HG03565 (cell line): ENCODE measurements at regions not wholly inside any gene's neighbourhood (a gene's known extent, or its start where the extent isn't known, plus 50 kb on each side); places are given as distances from the start of the nearest gene placed in this dataset.

Source experiments
- ATAC-seq: cut with Tn5 transposase; IDR thresholded peaks from one replicate; pipeline ENCODE4 v1.9.1; 2021; ENCODE audit warnings: mild to moderate bottlenecking, moderate library complexity; ENCODE audit not compliant: unreplicated experiment

GRCh38 chr6:140138311-140139010 is 764.0 kb upstream of the CITED2 start:
- ATAC-seq, result no peak

- no peak for ATAC-seq
Measured at GRCh38 chr6:140134224-140134623, 759.8 kb upstream of the CITED2 start.

- no peak for ATAC-seq
Measured at GRCh38 chr6:140130074-140130473, 755.6 kb upstream of the CITED2 start.

- ATAC-seq, result no peak
Measured at GRCh38 chr6:140124498-140124897, 750.0 kb upstream of the CITED2 start.

GRCh38 chr6:140108167-140108566 is 733.7 kb upstream of the CITED2 start:
- ATAC-seq, result no peak

GRCh38 chr6:140107216-140107615 is 732.8 kb upstream of the CITED2 start:
- no peak for ATAC-seq

GRCh38 chr6:140105857-140106256 is 731.4 kb upstream of the CITED2 start:
- ATAC-seq, result no peak

GRCh38 chr6:140105241-140105640 is 730.8 kb upstream of the CITED2 start:
- ATAC-seq, result no peak

- ATAC-seq, result no peak
Measured at GRCh38 chr6:140101818-140102217, 727.4 kb upstream of the CITED2 start.

- no peak for ATAC-seq
Measured at GRCh38 chr6:140101367-140101766, 726.9 kb upstream of the CITED2 start.

- ATAC-seq, result no peak
Measured at GRCh38 chr6:140095532-140095931, 721.1 kb upstream of the CITED2 start.

- no peak for ATAC-seq
Measured at GRCh38 chr6:140091895-140092294, 717.4 kb upstream of the CITED2 start.

- ATAC-seq, result no peak
Measured at GRCh38 chr6:140090871-140091270, 716.4 kb upstream of the CITED2 start.

GRCh38 chr6:140083375-140083774 is 708.9 kb upstream of the CITED2 start:
- no peak for ATAC-seq

GRCh38 chr6:140082867-140083297 is 708.4 kb upstream of the CITED2 start:
- ATAC-seq, result no peak

GRCh38 chr6:140079328-140079727 is 704.9 kb upstream of the CITED2 start:
- no peak for ATAC-seq

- no peak for ATAC-seq
Measured at GRCh38 chr6:140078561-140079125, 704.2 kb upstream of the CITED2 start.

- no peak for ATAC-seq
Measured at GRCh38 chr6:140077827-140078560, 703.5 kb upstream of the CITED2 start.

- ATAC-seq, result no peak
Measured at GRCh38 chr6:140076105-140076504, 701.7 kb upstream of the CITED2 start.

GRCh38 chr6:140073456-140073855 is 699.0 kb upstream of the CITED2 start:
- ATAC-seq, result no peak

- ATAC-seq, result no peak
Measured at GRCh38 chr6:140071601-140072062, 697.2 kb upstream of the CITED2 start.
